ENCODE measurements at regions not wholly inside any gene's neighbourhood (a gene's known extent, or its start where the extent isn't known, plus 50 kb on each side); places are given as distances from the start of the nearest gene placed in this dataset.

- TF ChIP-seq CTCF (IDR thresholded peaks at IDR 0.05), result no peak
- TF ChIP-seq POLR2A (IDR thresholded peaks at IDR 0.05), result no peak
These were observed 151.8 kb upstream of the SLC14A2 start for GRCh38 chr18:45463451-45463850.

Measured in stomach (tissue), 4 donors.